HG03139 (cell line): ENCODE measurements at regions not wholly inside any gene's neighbourhood (a gene's known extent, or its start where the extent isn't known, plus 50 kb on each side); places are given as distances from the start of the nearest gene placed in this dataset.

ENCODE experiments used
- ATAC-seq: cut with Tn5 transposase; IDR thresholded peaks from one replicate; pipeline ENCODE4 v1.9.1; 2021; ENCODE audit not compliant: unreplicated experiment

GRCh38 chr3:147924755-147925154, 515.6 kb downstream of the ZIC1 start:
- ATAC-seq: no peak

GRCh38 chr3:147925272-147925671, 516.1 kb downstream of the ZIC1 start:
- ATAC-seq: no peak

- ATAC-seq: no peak
Observed at GRCh38 chr3:147930232-147930807, 521.2 kb downstream of the ZIC1 start.

GRCh38 chr3:147934451-147935180, 525.5 kb downstream of the ZIC1 start:
- ATAC-seq: no peak

- ATAC-seq: no peak
Observed at GRCh38 chr3:147937341-147937740, 528.2 kb downstream of the ZIC1 start.

- no peak for ATAC-seq
Observed at GRCh38 chr3:147937891-147938290, 528.7 kb downstream of the ZIC1 start.

- no peak for ATAC-seq
Observed at GRCh38 chr3:147939425-147939824, 530.3 kb downstream of the ZIC1 start.

GRCh38 chr3:147939839-147940238, 530.7 kb downstream of the ZIC1 start:
- no peak for ATAC-seq

- no peak for ATAC-seq
Observed at GRCh38 chr3:147940405-147941193, 531.4 kb downstream of the ZIC1 start.

GRCh38 chr3:147941969-147942368, 532.8 kb downstream of the ZIC1 start:
- ATAC-seq: no peak

- no peak for ATAC-seq
Observed at GRCh38 chr3:147943265-147943945, 534.2 kb downstream of the ZIC1 start.

- no peak for ATAC-seq
Observed at GRCh38 chr3:147945968-147946519, 536.9 kb downstream of the ZIC1 start.

GRCh38 chr3:147956615-147957014, 547.5 kb downstream of the ZIC1 start:
- ATAC-seq: no peak

- no peak for ATAC-seq
Observed at GRCh38 chr3:147958754-147959153, 549.6 kb downstream of the ZIC1 start.

GRCh38 chr3:147960786-147961185, 551.6 kb downstream of the ZIC1 start:
- ATAC-seq: no peak

GRCh38 chr3:147962408-147963164, 553.4 kb downstream of the ZIC1 start:
- ATAC-seq: no peak

GRCh38 chr3:147963711-147964110, 554.5 kb downstream of the ZIC1 start:
- no peak for ATAC-seq

- no peak for ATAC-seq
Observed at GRCh38 chr3:147975165-147975564, 566.0 kb downstream of the ZIC1 start.

- ATAC-seq: no peak
Observed at GRCh38 chr3:147977001-147977400, 567.8 kb downstream of the ZIC1 start.

GRCh38 chr3:147987549-147987948, 578.4 kb downstream of the ZIC1 start:
- no peak for ATAC-seq
